Tibial nerve (tissue), 3 donors: ENCODE measurements at regions not wholly inside any gene's neighbourhood (a gene's known extent, or its start where the extent isn't known, plus 50 kb on each side); places are given as distances from the start of the nearest gene placed in this dataset.

Experiments
- POLR2A ChIP-seq, 2 donors: fragments of 450-650 bp; IDR thresholded peaks; one replicate each; pipeline ENCODE4 v1.6.1; 2017; ENCODE audit warnings: antibody characterized with exemption in 2 of 2, mild to moderate bottlenecking in 2 of 2, moderate library complexity in 2 of 2
- TF ChIP-seq, protein P1 (sequence below), 5 experiments: fragments of 200-600 bp in 3 of 5; fragments of 450-650 bp in 2 of 5; sonication (generic) in 3 of 5; IDR thresholded peaks; one replicate each; pipeline ENCODE4 v1.5.1; 2016 to 2019; ENCODE audit warnings: antibody characterized with exemption in 5 of 5, mild to moderate bottlenecking in 3 of 5, moderate library complexity in 2 of 5

DNA sequence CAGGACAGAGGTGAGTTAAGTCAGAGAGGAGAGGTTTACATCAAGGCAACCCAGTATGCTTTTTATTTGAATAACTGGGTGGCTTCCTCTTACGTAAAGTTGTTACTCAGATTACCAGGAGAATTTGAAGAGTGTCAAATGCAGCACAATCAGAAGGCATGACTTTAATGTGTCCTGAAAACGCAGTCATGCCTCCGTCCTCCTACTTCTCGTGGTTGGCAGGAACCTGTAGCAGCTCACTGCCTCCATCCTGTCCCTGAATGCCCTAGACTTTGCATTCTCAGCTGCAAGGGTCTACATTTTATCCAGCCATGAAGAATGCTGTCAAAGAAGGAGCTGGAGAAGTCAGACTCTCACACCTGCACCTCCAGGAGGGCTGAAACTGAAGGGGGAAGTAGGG is 66.7 kb downstream of the MIS18A start:
- TF ChIP-seq POLR2A (IDR thresholded peaks at IDR 0.05), result no peak
- TF ChIP-seq, protein P1, sequence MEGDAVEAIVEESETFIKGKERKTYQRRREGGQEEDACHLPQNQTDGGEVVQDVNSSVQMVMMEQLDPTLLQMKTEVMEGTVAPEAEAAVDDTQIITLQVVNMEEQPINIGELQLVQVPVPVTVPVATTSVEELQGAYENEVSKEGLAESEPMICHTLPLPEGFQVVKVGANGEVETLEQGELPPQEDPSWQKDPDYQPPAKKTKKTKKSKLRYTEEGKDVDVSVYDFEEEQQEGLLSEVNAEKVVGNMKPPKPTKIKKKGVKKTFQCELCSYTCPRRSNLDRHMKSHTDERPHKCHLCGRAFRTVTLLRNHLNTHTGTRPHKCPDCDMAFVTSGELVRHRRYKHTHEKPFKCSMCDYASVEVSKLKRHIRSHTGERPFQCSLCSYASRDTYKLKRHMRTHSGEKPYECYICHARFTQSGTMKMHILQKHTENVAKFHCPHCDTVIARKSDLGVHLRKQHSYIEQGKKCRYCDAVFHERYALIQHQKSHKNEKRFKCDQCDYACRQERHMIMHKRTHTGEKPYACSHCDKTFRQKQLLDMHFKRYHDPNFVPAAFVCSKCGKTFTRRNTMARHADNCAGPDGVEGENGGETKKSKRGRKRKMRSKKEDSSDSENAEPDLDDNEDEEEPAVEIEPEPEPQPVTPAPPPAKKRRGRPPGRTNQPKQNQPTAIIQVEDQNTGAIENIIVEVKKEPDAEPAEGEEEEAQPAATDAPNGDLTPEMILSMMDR (IDR thresholded peaks at IDR 0.05), result no peak
